GM11168 (cell line): ENCODE measurements at regions not wholly inside any gene's neighbourhood (a gene's known extent, or its start where the extent isn't known, plus 50 kb on each side); places are given as distances from the start of the nearest gene placed in this dataset.

Source experiments
- in situ Hi-C: fragments of 300-500 bp; cut with MboI; formaldehyde crosslinking; loops from one replicate; pipeline ENCODE4 v1.12.0; 2022; ENCODE audit warnings: low sequenced_read_pairs; ENCODE audit not compliant: unreplicated experiment

DNA sequence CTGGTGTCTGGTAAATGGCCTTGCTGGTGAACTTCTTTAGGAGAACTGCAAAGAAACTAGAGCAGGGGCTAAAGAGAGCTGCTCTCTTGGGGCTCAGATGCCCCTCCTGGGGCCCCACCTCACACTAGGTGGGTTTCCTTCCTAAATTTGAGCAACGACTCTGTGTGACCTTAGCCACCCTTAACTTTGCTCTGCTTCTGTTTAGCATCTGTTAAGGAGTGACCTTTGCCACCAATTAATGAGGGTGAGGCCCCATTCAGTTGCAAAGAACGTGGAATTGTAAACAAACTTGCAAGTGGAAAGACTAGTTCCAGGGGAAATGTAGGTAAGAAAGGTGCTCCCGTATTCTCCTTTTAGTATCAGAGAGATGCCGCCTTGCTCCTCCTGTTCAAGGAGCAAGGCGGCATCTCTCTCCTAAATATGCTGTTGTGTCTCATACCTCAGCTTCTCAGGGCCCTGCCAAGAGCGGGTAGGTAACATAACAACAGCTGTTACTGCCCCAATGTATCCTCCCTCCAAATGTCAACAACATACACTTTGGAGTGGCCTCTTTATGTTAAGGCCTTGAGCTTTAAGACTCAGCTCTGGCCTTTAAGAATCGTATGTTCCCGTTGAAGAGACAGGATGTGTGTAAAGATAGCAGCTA is 77.6 kb upstream of the FUT8 start:
- in situ Hi-C loops = no loop called here

GRCh38 chr14:65335411-65335947 is 77.1 kb upstream of the FUT8 start:
- in situ Hi-C loops = no loop called here

DNA sequence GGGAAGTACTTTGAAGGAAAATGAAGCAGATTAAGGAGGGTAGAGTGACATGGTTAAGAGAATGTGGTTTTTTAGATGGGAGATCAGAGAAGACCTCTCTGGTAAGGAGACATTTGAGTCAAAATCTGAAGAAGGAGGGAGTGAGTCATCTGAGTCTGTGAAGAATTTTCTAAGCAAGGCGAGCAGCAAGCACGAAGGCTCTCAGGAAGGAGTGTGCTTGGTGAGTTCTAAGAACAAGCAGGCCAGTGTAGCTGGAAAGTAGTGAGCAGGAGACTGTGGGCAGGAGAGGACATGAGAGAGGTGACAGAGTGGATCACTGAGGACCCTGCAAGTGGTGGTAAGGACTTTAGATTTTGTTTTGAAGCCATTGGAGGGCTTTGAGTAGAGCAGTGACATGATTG is 76.3 kb upstream of the FUT8 start:
- in situ Hi-C loops = no loop called here

DNA sequence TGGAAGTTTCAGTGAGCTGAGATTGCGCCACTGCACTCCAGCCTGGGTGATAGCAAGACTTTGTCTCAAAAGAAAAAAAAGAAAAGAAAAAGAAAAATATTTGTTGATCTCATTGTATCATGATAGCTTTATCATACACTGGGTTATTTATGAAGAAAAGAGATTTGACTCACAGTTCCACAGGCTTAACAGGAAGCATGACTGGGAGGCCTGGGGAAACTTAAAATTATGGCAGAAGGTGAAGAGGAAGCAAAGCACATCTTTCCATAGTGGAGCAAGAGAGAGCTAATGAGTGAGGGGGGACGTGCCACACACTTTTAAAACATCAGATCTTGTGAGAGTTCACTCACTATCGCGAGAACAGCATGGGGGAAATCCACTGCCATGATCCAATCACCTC is 72.7 kb upstream of the FUT8 start:
- in situ Hi-C loops = no loop called here

DNA sequence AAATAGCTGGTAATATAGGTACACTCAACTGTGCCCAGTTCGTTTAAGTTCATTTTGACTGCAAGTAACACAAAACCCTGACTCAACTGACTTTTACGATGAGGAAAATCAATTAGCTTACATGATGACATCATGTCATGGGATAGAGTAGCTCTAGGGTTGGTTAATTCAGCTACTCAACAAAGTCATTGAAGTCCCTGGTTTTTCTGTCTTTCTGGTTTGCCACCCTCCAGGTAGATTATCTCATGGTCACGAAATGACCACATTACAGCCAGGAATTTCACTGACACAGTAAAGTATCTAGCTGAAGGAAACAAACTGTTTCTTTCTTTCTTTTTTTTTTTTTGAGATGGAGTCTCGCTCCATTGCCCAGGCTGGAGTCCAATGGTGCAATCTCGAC is 68.5 kb upstream of the FUT8 start:
- in situ Hi-C loops = no loop called here

GRCh38 chr14:65345266-65345665 is 67.3 kb upstream of the FUT8 start:
- in situ Hi-C loops = no loop called here

GRCh38 chr14:65346474-65346873 is 66.1 kb upstream of the FUT8 start:
- in situ Hi-C loops = no loop called here

GRCh38 chr14:65346895-65347294 is 65.6 kb upstream of the FUT8 start:
- in situ Hi-C loops = no loop called here

DNA sequence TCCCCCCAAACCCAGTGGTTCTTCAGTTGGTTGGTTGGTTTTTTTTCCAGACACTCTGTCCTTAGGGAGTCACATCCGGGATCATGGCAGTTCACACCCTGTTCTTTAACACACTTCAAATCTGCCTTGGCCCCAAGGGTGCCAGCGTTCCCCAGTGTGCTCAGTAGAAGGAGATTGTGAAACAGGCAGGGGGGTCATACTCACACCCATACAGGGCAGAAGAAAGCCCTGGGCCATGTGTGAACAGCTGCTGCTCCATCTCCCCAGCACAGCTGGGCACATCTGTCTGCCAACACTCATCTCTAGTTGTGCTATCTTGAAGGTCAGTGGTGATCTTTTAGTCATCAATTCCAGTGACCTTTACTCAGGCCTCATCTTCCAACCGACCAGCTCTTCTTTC is 64.4 kb upstream of the FUT8 start:
- in situ Hi-C loops = no loop called here

DNA sequence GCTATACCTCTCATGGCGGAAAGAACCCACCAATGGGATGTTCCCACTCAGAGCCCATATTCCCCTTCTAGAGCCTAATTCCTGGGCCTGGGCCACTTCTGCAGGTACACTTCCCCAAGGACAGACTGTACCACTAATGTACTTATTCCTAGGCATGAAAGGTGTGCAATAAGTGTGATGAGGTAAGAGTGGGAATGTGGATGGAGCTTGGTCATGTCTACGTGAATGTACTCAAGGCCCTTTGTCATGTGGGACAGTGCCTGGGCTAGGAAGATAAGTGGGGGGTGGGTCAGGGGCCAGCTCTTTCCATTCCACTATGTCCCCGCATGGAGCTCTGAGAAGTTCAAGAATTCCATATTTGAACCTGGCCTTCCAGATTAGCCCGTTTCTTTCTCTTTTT is 63.4 kb upstream of the FUT8 start:
- in situ Hi-C loops = no loop called here

DNA sequence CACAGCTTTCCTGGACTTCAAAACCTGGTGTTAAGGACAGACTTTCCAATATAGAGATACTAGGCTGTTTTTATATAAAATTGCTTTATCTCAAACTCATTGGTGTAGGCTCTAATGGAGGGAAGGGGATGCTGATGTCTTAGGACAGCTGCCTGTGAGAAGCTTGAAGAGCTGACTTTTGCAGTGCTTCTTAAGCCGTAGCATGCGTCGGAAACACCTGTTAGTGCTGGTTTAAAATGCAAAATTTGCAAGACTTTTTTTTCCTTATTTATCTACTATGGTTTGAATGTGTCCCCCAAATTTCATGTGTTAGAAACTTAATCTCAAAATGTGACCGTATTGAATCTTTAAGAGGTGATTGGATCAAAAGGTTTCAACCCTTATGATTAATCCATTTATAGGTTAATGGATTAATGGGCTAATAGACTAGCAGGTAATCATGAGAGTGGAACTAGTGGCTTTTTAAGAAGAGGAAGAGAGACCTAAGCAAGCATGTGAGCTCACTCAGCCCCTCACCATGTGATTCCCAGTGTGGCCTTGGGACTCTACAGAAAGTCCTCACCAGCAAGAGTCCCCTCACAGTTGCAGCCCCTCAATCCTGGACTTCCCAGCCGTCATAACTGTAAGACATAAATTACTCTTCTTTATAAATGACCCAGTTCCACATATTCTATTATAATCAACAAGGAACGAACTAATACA is 60.9 kb upstream of the FUT8 start:
- in situ Hi-C loops = no loop called here

- in situ Hi-C loops = no loop called here
Measured at GRCh38 chr14:65352964-65353530, 59.5 kb upstream of the FUT8 start.

DNA sequence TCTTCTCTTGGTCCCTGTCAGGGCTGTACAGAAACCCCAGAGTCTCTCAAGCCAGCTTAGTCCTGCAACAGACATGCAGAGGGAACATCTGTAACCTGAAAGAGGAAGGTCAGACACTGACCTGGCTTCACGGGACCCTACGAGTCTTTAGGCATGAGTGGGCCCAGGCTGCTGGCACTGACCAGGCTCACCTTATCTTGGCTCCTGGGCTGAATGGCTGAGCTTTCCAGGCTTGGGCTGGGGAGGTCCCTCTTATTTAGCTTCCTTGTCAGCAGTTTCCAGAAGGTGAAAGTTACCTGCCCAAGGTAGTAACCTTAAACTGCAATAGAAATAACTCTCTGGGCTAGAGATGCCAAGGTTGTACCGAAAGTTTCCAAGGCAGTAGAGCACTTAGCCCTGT is 58.4 kb upstream of the FUT8 start:
- in situ Hi-C loops = no loop called here

GRCh38 chr14:65354715-65355114 is 57.8 kb upstream of the FUT8 start:
- in situ Hi-C loops = no loop called here

- in situ Hi-C loops = no loop called here
Measured at GRCh38 chr14:65356327-65356836, 56.1 kb upstream of the FUT8 start.

- in situ Hi-C loops = no loop called here
Measured at GRCh38 chr14:65357113-65357512, 55.4 kb upstream of the FUT8 start.

DNA sequence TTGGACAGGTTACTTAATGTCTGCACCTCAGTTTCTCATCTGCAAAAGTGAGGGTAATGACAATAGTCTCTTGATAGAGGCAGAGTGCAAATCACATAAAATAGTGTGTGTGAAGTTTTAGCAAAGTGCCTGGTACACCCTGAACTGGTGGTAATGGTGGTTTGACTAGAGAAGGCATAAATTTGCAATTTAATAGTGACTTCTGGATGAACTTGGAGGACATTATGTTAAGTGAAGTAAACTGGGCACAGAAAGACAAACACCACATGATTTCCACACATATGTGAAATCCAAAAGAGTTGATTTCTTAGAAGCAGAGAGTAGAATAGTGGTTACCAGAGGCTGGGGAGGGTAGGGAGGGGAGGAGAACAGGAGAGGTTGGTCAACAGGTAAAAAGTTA is 54.8 kb upstream of the FUT8 start:
- in situ Hi-C loops = no loop called here

DNA sequence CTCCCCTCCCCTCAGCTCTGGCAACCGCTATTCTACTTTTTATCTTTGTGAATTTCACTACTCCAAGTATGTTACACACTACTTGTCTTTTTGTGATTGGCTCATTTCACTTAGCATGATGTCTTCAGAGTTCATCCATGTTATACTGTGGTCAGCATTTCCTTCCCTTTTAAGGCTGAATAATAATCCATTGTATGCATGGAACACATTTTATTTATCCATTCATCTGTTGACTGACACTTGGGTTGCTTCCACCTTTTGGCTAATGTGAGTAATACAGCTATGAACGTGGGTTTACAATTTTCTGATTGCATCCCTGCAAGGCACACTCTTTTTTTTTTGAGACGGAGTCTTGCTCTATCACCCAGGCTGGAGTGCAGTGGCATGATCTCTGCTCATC is 53.0 kb upstream of the FUT8 start:
- in situ Hi-C loops = no loop called here

- in situ Hi-C loops = no loop called here
Measured at GRCh38 chr14:65360144-65360784, 52.3 kb upstream of the FUT8 start.

GRCh38 chr14:65361920-65362319 is 50.6 kb upstream of the FUT8 start:
- in situ Hi-C loops = no loop called here
